Cardiac fibroblast (primary cell): ENCODE measurements at regions not wholly inside any gene's neighbourhood (a gene's known extent, or its start where the extent isn't known, plus 50 kb on each side); places are given as distances from the start of the nearest gene placed in this dataset.

Experiments
- DNase-seq, 2 donors: peaks; one replicate each; pipeline versions ENCODE4 v3.0.0 to v3.0.0-alpha.2; 2010; ENCODE audit warnings: low read depth in 2 of 2
- H3K4me3 ChIP-seq, 2 donors: replicated peaks in 1 of 2; 1 replicate in 1 of 2; 2 replicates in 1 of 2; pipeline ENCODE4 v1.5.1; 2011; ENCODE audit warnings: low read depth in 2 of 2, low read length in 2 of 2, mild to moderate bottlenecking in 2 of 2, moderate library complexity in 1 of 2
- CTCF ChIP-seq: IDR thresholded peaks from one replicate; pipeline ENCODE4 v1.5.1; 2011; ENCODE audit warnings: low read depth, mild to moderate bottlenecking, low read length, inconsistent platforms

GRCh38 chr9:86406366-86406765, 52.2 kb upstream of the TUT7 start:
- DNase-seq: peak; percentile 69 to 89
- H3K4me3 ChIP-seq: peak overlapping the region in 1 of 2 donors; percentile 31
- TF ChIP-seq CTCF: no peak

- DNase-seq: peak; percentile 81 to 95
- peak overlapping the region in 1 of 2 donors; percentile 31 for H3K4me3 ChIP-seq
Measured at GRCh38 chr9:86405926-86406325, 51.7 kb upstream of the TUT7 start.

GRCh38 chr9:86405086-86405491, 50.9 kb upstream of the TUT7 start:
- TF ChIP-seq CTCF: no peak
- no peak overlapping the region for H3K4me3 ChIP-seq
- DNase-seq: peak; percentile 6 to 19

More at GRCh38 chr9:86405926-86406325, 51.7 kb upstream of the TUT7 start:
- TF ChIP-seq CTCF: no peak
